ENCODE measurements at regions not wholly inside any gene's neighbourhood (a gene's known extent, or its start where the extent isn't known, plus 50 kb on each side); places are given as distances from the start of the nearest gene placed in this dataset.
"Not testable (repeated sequence)": the region's sequence is repeated elsewhere in the genome, so short reads cannot be mapped to it uniquely, and the experiment has no call there.

DNA sequence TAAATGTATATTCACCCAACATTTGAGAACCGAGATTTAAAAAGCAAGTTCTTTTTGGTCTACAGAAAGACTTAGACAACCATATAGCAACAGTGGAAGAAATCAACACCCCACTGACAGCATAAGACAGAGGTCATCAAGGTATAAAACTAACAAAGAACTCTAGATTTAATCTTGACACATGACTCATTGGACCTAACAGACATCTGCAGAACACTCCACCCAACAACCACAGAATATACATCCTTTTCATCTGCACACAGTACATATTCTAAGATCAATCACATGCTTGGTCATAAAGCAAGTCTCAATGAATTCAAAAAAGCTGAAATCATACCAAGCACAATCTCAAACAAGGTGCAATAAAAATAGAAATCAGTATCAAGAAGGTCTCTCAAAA, 65.8 kb downstream of the SPIN4 start:
- no peak for DNase-seq (ENCODE audit: low read depth in 2 of 2)

DNA sequence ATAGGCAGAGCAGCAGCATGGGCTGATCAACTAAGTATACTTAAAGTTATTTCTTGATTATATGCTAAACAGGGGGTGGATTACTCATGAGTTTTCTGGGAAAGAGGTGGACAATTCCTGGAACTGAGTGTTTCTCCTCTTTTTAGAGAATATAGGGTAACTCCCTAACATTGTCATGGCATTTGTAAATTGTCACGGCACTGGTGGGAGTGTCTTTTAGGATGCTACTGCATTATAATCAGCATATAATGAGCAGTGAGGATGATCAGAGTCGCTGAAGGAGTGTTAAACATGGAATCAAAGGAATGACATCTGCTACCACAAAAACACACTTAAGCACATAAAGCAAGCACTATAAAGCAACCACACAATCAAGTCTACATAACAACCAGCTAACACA, 66.5 kb downstream of the SPIN4 start:
- no peak for DNase-seq (ENCODE audit: low read depth in 2 of 2)

DNA sequence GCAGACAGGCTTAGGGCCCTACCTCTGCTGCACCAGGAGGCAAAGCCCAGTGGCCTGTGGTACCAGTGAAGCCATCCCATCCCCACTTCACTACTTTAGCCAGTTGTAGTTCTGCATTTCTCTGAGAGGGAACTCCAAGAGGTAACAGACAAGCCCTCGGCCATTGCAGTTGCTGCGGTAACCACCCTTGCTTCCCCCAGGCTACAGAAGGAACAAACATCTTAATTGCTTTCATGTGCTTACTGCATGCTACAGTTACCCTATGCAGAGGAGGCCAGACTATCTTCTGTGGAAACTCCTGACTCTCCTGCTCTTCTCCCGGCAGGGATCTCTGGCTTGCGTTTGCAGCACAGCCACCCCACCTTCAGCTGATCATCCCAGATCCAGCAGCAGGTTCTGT, 67.8 kb downstream of the SPIN4 start:
- DNase-seq (ENCODE audit: low read depth in 2 of 2), result no peak

DNA sequence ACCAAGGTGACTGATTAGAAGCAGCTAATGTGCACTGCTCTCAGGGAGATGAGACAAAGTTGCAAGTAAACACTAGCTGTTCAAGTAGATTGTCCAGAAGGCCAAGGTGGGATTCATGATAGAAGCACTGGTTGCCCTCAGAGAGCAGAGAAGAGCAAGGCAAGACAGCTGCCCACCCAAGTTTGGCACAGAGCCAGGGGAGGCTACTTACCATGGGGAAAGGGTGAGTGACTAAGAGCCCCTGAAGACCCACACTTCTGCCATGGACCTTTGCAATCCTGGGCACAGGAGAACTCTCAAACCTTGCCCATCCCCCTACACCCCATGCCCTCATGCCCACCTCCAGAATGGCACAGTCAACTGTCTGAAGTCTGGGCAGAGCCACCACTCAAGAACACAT, 68.3 kb downstream of the SPIN4 start:
- DNase-seq (ENCODE audit: low read depth in 2 of 2), result no peak

DNA sequence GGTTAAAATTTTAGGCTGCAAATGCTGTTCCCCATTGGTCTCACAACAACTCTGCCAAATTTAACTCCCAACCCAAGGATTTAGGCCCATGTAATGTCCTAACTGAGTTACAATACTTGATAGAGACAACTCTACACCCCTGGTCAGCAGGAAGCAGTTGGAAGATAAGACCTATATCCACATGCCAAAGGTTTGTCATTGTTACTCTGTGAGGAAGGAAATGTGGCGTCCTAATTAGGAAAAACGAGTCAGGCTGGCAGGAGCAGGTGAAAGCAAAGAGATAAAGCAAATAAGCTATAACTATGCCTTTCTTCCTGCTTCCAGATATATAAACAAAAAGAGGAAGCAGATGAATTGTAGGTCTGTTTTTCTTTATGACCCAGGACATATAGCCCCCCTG, 69.1 kb downstream of the SPIN4 start:
- DNase-seq (ENCODE audit: low read depth in 2 of 2), result no peak

GRCh38 chrX:63281465-63281864, 69.7 kb downstream of the SPIN4 start:
- no peak for DNase-seq (ENCODE audit: low read depth in 2 of 2)

DNA sequence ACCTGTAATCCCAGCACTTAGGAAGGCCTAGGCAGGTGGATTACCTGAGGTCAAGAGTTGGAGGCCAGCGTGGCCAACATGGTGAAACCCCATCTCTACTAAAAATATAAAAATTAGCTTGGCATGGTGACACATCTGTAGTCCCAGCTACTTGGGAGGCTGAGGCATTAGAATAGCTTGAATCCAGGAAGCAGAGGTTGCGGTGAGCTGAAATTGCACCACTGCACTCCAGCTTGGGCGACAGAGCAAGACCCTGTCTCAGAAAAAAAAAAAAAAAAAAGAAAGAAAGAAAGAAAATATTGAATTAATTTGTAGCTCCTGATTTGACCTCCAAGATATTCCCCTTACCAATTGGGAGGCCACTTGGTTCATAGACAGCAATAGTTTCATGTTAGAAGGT, 73.7 kb downstream of the SPIN4 start:
- DNase-seq (ENCODE audit: low read depth in 2 of 2), result not testable (repeated sequence)

GRCh38 chrX:63275127-63275526, 76.0 kb downstream of the SPIN4 start:
- DNase-seq (ENCODE audit: low read depth in 2 of 2), result no peak

GRCh38 chrX:63270873-63271272, 80.3 kb downstream of the SPIN4 start:
- no peak for DNase-seq (ENCODE audit: low read depth in 2 of 2)

- no peak for DNase-seq (ENCODE audit: low read depth in 2 of 2)
Observed at GRCh38 chrX:63258144-63258543, 93.0 kb downstream of the SPIN4 start.

- DNase-seq (ENCODE audit: low read depth in 2 of 2), result peak; percentile 46 to 50
Observed at GRCh38 chrX:63250253-63250868, 100.8 kb downstream of the SPIN4 start.

- not testable (repeated sequence) for DNase-seq (ENCODE audit: low read depth in 2 of 2)
Observed at GRCh38 chrX:63242689-63243088, 108.4 kb downstream of the SPIN4 start.

DNA sequence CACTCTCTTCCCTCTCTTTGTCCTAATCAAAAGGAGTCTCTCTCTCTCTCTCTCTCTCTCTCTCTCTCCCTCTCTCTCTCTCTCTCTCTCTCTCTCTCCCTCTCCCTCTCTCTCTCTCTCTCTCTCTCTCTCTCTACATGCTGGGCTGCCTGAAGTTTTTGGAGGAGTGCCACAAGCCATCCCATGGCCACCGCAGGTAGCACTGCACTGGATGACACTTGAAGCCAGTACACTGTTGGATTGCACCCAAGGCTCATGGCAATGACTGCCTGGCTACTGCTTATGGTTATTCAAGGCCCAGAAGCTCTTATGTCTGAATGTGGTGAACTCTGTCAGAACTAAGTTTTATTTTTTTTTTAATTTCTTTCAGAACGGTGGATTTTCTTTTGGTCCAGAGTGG, 115.2 kb downstream of the SPIN4 start:
- DNase-seq (ENCODE audit: low read depth in 2 of 2), result not testable (repeated sequence)

- not testable (repeated sequence) for DNase-seq (ENCODE audit: low read depth in 2 of 2)
Observed at GRCh38 chrX:63233013-63233412, 118.1 kb downstream of the SPIN4 start.

DNA sequence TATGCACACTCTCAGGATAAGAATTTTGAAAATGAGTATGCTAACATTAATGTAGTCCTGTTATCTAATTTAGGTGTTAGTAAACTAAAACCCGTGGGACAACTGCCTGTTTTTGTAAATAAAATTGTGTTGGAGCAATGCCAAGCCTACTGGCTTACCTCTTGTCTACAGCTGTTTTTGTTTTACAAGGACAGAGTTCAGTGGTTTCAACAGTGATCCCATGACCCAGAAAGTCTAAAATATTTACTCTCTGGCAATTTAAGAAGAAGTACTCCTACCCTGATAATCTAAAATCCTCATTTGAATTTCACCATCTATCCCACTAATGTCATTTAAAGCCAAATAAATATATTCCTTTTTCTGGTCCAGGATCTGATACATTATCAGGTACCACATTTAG, 132.9 kb downstream of the SPIN4 start:
- DNase-seq (ENCODE audit: low read depth in 2 of 2), result not testable (repeated sequence)

- not testable (repeated sequence) for DNase-seq (ENCODE audit: low read depth in 2 of 2)
Observed at GRCh38 chrX:63217549-63217948, 133.6 kb downstream of the SPIN4 start.

DNA sequence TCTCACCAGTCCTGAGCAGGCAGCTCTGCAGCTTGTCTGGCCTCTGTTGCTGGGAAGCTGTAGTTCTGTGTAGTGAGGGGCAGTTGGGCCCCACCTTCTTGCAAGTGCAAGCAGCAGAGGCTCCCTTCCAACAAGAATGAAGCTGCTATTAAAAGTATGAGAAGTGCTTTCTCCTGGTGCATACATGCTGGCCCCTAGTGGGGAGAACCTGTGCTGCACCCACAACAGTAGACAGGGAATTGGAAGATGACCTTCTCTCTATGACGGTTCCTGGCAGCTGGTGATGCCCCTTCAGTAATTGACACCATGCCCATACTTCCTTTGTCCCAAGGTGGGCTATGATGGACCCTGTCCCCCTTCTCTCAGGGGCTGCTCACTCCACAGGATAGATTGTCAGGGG, 141.5 kb downstream of the SPIN4 start:
- DNase-seq (ENCODE audit: low read depth in 2 of 2), result not testable (repeated sequence)

- DNase-seq (ENCODE audit: low read depth in 2 of 2), result not testable (repeated sequence)
Observed at GRCh38 chrX:63209128-63209527, 142.0 kb downstream of the SPIN4 start.

DNA sequence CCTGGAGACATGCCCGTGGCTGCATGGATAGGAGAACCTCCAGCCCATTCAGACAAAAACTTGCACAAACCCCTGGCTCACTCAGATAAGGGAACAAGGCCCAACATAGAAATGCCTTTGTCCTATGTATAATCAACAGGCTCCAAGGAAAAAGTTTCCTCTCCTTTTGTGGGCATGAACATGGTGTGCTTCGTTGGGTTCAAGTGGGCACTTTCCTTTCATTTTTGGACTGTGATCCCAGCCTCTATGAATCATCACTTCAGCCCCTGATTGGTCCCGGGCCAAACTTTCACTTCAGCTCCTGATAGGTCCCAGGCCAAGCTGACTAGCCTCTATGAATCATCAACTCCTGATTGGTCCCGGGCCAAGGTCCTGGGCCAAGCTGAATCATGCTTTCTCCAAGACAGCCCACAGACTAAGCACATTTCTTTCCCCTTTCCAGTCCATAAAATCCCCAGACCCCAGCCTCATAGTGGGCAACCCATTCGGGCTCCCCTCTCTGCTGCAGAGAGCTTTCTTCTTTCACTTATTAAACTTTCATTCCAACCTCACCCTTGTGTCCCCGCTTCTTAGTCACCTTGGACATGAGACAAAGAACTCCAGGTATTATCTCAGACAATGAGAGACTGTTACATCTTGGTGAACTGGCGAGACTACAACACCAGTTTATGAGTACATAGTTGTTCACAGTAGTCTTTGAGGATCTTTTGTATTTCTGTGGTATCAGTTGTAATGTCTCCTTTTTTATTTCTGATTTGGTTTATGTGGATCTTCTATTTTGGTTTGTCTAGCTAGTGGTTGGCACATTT, 146.7 kb downstream of the SPIN4 start:
- not testable (repeated sequence) for DNase-seq (ENCODE audit: low read depth in 2 of 2)

DNA sequence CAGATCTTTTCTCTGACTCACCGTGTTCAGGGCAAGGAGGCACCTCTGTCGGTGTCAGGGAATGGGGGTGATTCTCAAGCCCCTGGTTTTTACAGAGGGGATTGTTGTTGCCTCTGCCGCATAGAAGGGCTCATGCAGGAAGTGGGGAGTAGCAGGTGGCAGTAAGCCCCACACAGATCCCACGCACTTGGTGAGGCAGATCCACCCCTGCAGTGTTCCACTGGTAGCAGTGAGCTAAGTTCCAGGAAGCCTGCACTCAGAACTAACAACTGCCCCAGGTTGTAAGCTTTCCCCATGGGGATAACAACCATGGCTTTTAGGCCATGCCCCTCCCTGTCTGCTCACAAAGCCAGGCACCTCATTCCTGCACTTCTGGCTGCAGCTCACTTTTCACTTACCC, 149.1 kb downstream of the SPIN4 start:
- DNase-seq (ENCODE audit: low read depth in 2 of 2), result not testable (repeated sequence)

- DNase-seq (ENCODE audit: low read depth in 2 of 2), result not testable (repeated sequence)
Observed at GRCh38 chrX:63198693-63199092, 152.4 kb downstream of the SPIN4 start.

- not testable (repeated sequence) for DNase-seq (ENCODE audit: low read depth in 2 of 2)
Observed at GRCh38 chrX:63192366-63193041, 158.6 kb downstream of the SPIN4 start.

DNA sequence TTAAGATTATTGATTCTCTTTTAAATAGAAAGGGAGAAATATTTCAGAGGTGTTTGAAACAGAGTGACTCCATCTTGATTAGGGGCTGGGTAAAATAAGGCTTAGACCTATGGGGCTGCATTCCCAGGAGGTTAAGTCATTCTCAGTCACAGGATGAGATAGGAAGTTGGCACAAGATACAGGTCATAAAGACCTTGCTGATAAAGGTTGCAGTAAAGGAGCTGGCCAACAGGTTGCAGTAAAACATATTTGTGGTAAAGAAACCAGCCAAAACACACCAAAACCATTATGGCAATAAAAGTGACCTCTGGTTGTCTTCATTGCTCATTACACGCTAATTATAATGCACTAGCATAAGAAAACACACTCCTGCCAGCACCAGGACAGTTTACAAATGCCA, 165.0 kb downstream of the SPIN4 start:
- no peak for DNase-seq (ENCODE audit: low read depth in 2 of 2)

All from fibroblast of skin of left biceps (primary cell).